Right lobe of liver (tissue), 4 donors: ENCODE measurements at regions not wholly inside any gene's neighbourhood (a gene's known extent, or its start where the extent isn't known, plus 50 kb on each side); places are given as distances from the start of the nearest gene placed in this dataset.

Experiments used
- POLR2A ChIP-seq: fragments of 450-650 bp; IDR thresholded peaks from one replicate; pipeline ENCODE4 v1.6.1; 2017; ENCODE audit warnings: antibody characterized with exemption, mild to moderate bottlenecking
- TF ChIP-seq, protein P1 (sequence below), 4 donors: fragments of 200-600 bp in 3 of 4; fragments of 450-650 bp in 1 of 4; IDR thresholded peaks; one replicate each; pipeline versions ENCODE4 v1.5.1 to v1.8.0; 2016 to 2022; ENCODE audit warnings: antibody characterized with exemption in 4 of 4, mild to moderate bottlenecking in 2 of 4
- donor health status: DM: no; HTN: no; CAD: no.
- donor health status: DM: no; HTN: no; CAD: no.
- donor health status: DM: no; HTN: yes; CAD: no.

DNA sequence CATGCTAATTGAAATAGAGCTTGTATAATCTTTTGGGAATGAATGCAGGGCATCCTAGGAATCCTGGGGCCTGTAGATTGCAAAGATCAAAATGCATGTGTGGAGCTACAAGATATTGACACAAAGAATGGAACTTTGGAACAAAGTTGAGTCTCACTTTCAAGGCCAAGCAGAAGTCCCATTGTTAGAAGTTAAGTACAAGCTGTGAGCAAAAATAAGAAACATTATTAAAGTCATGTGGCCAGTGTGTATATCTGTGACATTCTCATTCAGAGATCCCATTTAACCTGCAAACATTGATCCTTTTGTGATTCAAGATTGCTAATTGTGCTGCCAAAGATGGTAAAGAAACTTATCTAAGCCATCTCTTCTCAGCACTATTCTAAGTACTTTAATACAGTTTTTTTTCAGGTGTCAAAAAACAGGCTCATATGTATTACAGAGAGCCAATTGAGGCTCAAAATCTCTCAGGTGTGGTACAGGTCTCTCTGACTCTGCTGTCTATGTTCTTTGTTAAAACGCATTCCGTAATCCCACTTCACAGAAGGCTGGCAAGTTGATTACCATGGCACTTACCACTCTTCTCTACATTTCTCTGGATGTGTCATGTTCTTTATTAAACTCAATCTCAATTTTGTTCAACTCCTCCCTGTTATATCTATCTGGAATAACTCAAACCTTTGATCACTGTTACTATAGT lies 704.4 kb upstream of the NEGR1 start:
- TF ChIP-seq, protein P1, sequence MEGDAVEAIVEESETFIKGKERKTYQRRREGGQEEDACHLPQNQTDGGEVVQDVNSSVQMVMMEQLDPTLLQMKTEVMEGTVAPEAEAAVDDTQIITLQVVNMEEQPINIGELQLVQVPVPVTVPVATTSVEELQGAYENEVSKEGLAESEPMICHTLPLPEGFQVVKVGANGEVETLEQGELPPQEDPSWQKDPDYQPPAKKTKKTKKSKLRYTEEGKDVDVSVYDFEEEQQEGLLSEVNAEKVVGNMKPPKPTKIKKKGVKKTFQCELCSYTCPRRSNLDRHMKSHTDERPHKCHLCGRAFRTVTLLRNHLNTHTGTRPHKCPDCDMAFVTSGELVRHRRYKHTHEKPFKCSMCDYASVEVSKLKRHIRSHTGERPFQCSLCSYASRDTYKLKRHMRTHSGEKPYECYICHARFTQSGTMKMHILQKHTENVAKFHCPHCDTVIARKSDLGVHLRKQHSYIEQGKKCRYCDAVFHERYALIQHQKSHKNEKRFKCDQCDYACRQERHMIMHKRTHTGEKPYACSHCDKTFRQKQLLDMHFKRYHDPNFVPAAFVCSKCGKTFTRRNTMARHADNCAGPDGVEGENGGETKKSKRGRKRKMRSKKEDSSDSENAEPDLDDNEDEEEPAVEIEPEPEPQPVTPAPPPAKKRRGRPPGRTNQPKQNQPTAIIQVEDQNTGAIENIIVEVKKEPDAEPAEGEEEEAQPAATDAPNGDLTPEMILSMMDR (IDR thresholded peaks at IDR 0.05), result no peak
- TF ChIP-seq POLR2A, result no peak
